Adrenal gland (tissue), 5 donors: ENCODE measurements at regions not wholly inside any gene's neighbourhood (a gene's known extent, or its start where the extent isn't known, plus 50 kb on each side); places are given as distances from the start of the nearest gene placed in this dataset.

Source experiments
- POLR2A ChIP-seq, 2 donors: fragments of 450-650 bp; IDR thresholded peaks; one replicate each; pipeline ENCODE4 v1.6.1; 2017; ENCODE audit warnings: antibody characterized with exemption in 2 of 2, mild to moderate bottlenecking in 2 of 2, moderate library complexity in 1 of 2
- TF ChIP-seq, protein P1 (sequence below), 6 experiments: fragments of 450-650 bp in 4 of 6; fragments of 200-600 bp in 2 of 6; sonication (generic) in 1 of 6; IDR thresholded peaks; 1 replicate in 5 of 6; 2 replicates in 1 of 6; pipeline versions ENCODE4 v1.5.1 to v1.8.0; 2016 to 2021; ENCODE audit warnings: antibody characterized with exemption in 6 of 6, mild to moderate bottlenecking in 2 of 6, moderate library complexity in 1 of 6
- donor health status: DM: no; HTN: no; CAD: no.

DNA sequence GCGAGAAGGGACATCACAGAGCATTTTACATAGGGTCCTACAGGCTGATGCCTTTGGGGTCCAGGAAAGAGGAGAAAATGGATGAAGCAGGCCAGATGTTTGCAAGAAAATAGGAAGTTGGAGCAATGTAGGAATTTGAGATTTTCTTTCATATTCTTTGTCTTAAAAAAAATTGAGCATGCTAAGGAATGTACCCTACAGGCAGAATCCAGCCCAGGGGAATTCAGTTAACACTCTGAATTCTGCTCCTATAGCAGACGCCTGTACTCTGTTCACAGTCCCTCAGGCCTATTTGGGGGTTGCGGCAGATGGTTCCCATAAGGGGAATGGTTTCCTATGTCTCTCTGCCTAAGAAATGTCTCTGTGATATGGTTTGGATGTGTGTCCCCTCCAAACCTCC, 393.7 kb upstream of the C16orf82 start:
- TF ChIP-seq, protein P1, sequence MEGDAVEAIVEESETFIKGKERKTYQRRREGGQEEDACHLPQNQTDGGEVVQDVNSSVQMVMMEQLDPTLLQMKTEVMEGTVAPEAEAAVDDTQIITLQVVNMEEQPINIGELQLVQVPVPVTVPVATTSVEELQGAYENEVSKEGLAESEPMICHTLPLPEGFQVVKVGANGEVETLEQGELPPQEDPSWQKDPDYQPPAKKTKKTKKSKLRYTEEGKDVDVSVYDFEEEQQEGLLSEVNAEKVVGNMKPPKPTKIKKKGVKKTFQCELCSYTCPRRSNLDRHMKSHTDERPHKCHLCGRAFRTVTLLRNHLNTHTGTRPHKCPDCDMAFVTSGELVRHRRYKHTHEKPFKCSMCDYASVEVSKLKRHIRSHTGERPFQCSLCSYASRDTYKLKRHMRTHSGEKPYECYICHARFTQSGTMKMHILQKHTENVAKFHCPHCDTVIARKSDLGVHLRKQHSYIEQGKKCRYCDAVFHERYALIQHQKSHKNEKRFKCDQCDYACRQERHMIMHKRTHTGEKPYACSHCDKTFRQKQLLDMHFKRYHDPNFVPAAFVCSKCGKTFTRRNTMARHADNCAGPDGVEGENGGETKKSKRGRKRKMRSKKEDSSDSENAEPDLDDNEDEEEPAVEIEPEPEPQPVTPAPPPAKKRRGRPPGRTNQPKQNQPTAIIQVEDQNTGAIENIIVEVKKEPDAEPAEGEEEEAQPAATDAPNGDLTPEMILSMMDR (IDR thresholded peaks at IDR 0.05): no peak
- no peak for TF ChIP-seq POLR2A (IDR thresholded peaks at IDR 0.05)
